Thoracic aorta (tissue), 2 donors: ENCODE measurements at regions not wholly inside any gene's neighbourhood (a gene's known extent, or its start where the extent isn't known, plus 50 kb on each side); places are given as distances from the start of the nearest gene placed in this dataset.

Experiments used
- ATAC-seq: fragments of 150-250 bp; one replicate; pipeline ENCODE4 v1.8.0; 2017; ENCODE audit warnings: low read depth; ENCODE audit not compliant: insufficient number of reproducible peaks, low FRiP score
- DNase-seq: peaks from one replicate; pipeline ENCODE4 v3.0.0-alpha.2; 2020; ENCODE audit warnings: low spot score
- H3K27ac ChIP-seq, 2 donors: fragments of 200-600 bp; sonication (generic); 1 replicate in 1 of 2; 2 replicates in 1 of 2; pipeline ENCODE4 v1.5.1; 2016; ENCODE audit warnings: mild to moderate bottlenecking in 2 of 2, moderate library complexity in 2 of 2
- H3K27me3 ChIP-seq: fragments of 200-600 bp; sonication (generic); replicated peaks from 2 replicates; pipeline ENCODE4 v1.6.0; 2016; ENCODE audit warnings: mild to moderate bottlenecking; ENCODE audit not compliant: insufficient read depth
- H3K36me3 ChIP-seq: fragments of 200-600 bp; sonication (generic); one replicate; pipeline ENCODE4 v1.5.1; 2016
- H3K4me1 ChIP-seq, 2 donors: fragments of 200-600 bp; sonication (generic); 1 replicate in 1 of 2; 2 replicates in 1 of 2; pipeline versions ENCODE4 v1.5.1 to v1.6.0; 2016; ENCODE audit warnings: low read depth in 2 of 2, mild to moderate bottlenecking in 1 of 2; ENCODE audit not compliant: control insufficient read depth in 1 of 2
- H3K4me3 ChIP-seq: fragments of 200-600 bp; sonication (generic); 2 replicates; pipeline ENCODE4 v1.5.1; 2016; ENCODE audit warnings: mild to moderate bottlenecking
- H3K9me3 ChIP-seq: fragments of 200-600 bp; sonication (generic); 2 replicates; pipeline ENCODE4 v1.5.1; 2016
- CTCF ChIP-seq: fragments of 200-600 bp; sonication (generic); IDR thresholded peaks from one replicate; pipeline ENCODE4 v1.5.1; 2019; ENCODE audit warnings: antibody characterized with exemption

GRCh38 chr6:163668061-163668426 is 253.5 kb downstream of the QKI start:
- ATAC-seq (no peak), DNase-seq (no peak)
- no peaks in the 10 kb centered on the region for H3K9me3 ChIP-seq
- H3K27ac ChIP-seq, result no peak overlapping the region
- H3K4me1 ChIP-seq, result peaks cover 0 to 4% of the 10 kb centered on the region in 2 donors
- H3K4me3 ChIP-seq, result no peak overlapping the region
- no peaks in the 10 kb centered on the region for H3K36me3 ChIP-seq
- no peak for TF ChIP-seq CTCF
- no peaks in the 10 kb centered on the region for H3K27me3 ChIP-seq

- Histone ChIP-seq H3K27me3 (no peaks in the 10 kb centered on the region), H3K27ac (no peak overlapping the region), H3K4me3 (no peak overlapping the region), H3K4me1 (peaks cover 0 to 4% of the 10 kb centered on the region in 2 donors), H3K9me3 (no peaks in the 10 kb centered on the region), H3K36me3 (no peaks in the 10 kb centered on the region)
- ATAC-seq (no peak), DNase-seq (no peak)
- TF ChIP-seq CTCF, result no peak
These were observed 253.0 kb downstream of the QKI start for GRCh38 chr6:163667372-163668060.

- H3K4me1 ChIP-seq, result peaks cover 0 to 4% of the 10 kb centered on the region in 2 donors
- no peak overlapping the region for H3K4me3 ChIP-seq
- ATAC-seq (no peak), DNase-seq (no peak)
- H3K36me3 ChIP-seq, result no peaks in the 10 kb centered on the region
- no peak overlapping the region for H3K27ac ChIP-seq
- no peaks in the 10 kb centered on the region for H3K9me3 ChIP-seq
- H3K27me3 ChIP-seq, result no peaks in the 10 kb centered on the region
- no peak for TF ChIP-seq CTCF
These were observed 250.9 kb downstream of the QKI start for GRCh38 chr6:163665464-163665863.

GRCh38 chr6:163663575-163663974 is 249.1 kb downstream of the QKI start:
- no peak for ATAC-seq
- no peak for DNase-seq

More at GRCh38 chr6:163663575-163663974, 249.1 kb downstream of the QKI start:
- Histone ChIP-seq H3K27me3 (no peaks in the 10 kb centered on the region), H3K9me3 (no peaks in the 10 kb centered on the region), H3K27ac (no peak overlapping the region), H3K4me1 (peaks cover 0 to 4% of the 10 kb centered on the region in 2 donors), H3K4me3 (no peak overlapping the region), H3K36me3 (no peaks in the 10 kb centered on the region)
- TF ChIP-seq CTCF, result no peak
